DLD1 (cell line): ENCODE measurements at regions not wholly inside any gene's neighbourhood (a gene's known extent, or its start where the extent isn't known, plus 50 kb on each side); places are given as distances from the start of the nearest gene placed in this dataset.
"Not testable (repeated sequence)": the region's sequence is repeated elsewhere in the genome, so short reads cannot be mapped to it uniquely, and the experiment has no call there.

Experiments used
- in situ Hi-C: cut with HindIII; loops from 2 replicates; pipeline ENCODE4 v1.10.0; 2017; ENCODE audit warnings: low sequenced_read_pairs

GRCh38 chr2:38149531-38149930, 73.6 kb upstream of the CYP1B1 start:
- in situ Hi-C loops = no loop called here

- in situ Hi-C loops = no loop called here
These were observed 72.5 kb upstream of the CYP1B1 start for GRCh38 chr2:38148501-38148900.

GRCh38 chr2:38147333-38148121, 71.6 kb upstream of the CYP1B1 start:
- in situ Hi-C loops = no loop called here

DNA sequence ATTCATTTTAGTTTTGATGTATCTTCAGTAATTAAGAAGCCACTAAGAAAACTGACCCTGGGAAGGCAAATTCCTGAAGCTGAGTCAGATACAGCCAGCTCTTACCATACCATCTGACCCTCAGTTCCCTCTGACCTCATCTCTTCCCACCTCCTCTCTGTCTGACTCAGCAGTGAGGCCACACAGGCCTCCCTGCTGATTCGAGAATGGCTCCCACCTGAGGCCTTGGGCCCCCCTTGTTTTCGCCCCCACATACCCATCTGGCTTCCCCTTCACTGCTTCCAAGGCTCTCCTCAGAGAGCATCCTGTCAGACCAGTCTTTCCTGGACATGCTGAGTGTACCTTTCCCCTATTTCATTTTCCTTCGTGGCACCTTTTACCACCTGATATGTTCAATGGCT, 71.0 kb upstream of the CYP1B1 start:
- in situ Hi-C loops = no loop called here

GRCh38 chr2:38146275-38146906, 70.4 kb upstream of the CYP1B1 start:
- in situ Hi-C loops = no loop called here

DNA sequence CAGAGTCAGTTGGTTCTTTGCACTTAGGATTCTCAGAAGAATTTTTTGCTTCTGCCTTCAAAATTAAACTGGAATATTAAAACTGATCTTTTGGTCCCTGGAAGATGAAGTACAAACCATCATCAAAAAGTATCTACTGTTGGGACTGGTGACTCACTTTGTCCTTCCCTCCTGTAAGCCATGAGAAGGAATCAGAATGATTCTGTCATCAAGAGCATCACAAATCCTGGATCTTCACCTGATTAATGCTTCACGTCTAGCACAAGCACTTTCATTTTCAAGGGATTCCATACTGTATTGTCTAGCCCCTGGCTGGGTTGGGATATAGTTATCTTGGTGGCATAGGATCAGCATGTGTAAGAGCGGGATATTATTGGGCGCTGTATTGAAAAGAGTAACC, 69.3 kb upstream of the CYP1B1 start:
- in situ Hi-C loops = no loop called here

- in situ Hi-C loops = no loop called here
These were observed 66.7 kb upstream of the CYP1B1 start for GRCh38 chr2:38142627-38143026.

DNA sequence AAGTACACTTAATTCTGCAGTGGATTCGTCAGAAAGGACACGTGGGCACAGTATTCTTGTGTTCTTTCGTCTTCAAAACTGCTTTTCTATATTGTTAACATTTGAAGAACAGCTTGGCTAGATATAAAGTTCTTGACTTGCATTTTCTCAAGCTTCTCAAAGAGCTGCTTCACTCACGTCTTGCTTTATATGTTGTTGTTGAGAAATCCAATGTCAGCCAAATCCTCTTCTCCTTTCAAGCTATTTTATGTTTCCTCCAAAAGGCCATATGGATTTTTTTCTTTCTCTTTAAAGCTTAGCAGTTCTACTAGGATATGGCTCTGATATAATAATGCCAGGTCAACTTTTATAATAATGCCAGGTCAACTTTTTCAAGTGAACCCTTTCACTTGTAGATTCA, 65.5 kb upstream of the CYP1B1 start:
- in situ Hi-C loops = no loop called here

- in situ Hi-C loops = no loop called here
These were observed 63.0 kb upstream of the CYP1B1 start for GRCh38 chr2:38138996-38139395.

DNA sequence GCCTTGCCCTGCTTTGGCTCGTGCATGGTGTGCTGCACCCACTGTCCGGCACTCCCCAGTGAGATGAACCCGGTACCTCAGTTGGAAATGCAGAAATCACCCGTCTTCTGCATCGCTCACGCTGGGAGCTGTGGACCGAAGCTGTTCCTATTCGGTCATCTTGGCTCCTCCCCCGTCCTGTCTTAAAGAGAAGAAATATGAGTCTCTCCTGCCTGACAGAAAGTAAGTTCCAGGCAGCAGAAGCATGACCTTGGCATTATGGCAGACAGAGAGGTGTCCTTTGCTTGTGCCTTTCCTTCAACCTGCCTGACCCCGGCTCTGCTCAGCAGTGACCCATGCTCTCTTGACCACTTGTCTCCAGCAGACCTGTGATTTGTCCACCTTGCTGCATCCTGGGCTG, 62.5 kb upstream of the CYP1B1 start:
- in situ Hi-C loops = no loop called here

GRCh38 chr2:38137958-38138357, 62.0 kb upstream of the CYP1B1 start:
- in situ Hi-C loops = not testable (repeated sequence)

- in situ Hi-C loops = no loop called here
These were observed 55.7 kb upstream of the CYP1B1 start for GRCh38 chr2:38131676-38132075.

DNA sequence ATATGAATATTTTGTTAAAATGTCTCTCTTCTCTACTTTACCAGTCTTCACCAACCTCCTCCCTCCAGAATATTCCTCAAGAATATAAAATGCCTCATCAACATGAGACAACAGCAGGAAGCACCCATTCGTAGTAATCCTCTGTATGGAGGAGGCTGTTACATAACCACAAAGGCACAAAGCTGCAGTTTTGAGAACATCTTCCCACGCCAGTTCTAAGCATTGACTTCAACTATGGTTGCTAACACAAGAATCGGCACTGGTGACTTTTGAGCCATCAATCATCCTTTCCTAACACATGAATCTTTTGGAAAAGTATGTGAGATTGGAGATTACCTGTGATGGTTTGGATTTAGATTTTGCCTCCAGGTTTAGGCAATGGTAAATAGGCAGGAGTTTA, 54.9 kb upstream of the CYP1B1 start:
- in situ Hi-C loops = no loop called here

DNA sequence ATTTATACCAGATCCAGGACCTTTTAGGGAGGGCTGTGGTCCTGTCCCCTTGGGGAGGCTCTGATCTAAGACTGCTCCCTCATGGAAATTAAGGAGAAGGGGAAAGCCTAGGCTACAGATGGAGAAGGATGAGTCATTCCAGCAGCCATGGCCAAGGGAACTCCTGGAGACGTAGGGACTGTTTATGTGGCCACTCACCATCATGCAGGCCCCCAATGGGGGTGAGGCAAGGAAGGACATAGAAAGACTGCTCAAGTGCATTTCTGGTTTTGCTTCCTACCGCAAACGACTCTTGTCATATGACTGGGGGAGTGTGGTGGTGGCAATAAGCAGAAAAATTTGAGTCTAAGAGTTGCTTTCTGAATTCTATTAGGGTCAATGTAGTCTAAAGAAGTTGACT, 54.0 kb upstream of the CYP1B1 start:
- in situ Hi-C loops = no loop called here

- in situ Hi-C loops = no loop called here
These were observed 53.5 kb upstream of the CYP1B1 start for GRCh38 chr2:38129481-38129880.

- in situ Hi-C loops = no loop called here
These were observed 52.7 kb upstream of the CYP1B1 start for GRCh38 chr2:38128653-38129052.

DNA sequence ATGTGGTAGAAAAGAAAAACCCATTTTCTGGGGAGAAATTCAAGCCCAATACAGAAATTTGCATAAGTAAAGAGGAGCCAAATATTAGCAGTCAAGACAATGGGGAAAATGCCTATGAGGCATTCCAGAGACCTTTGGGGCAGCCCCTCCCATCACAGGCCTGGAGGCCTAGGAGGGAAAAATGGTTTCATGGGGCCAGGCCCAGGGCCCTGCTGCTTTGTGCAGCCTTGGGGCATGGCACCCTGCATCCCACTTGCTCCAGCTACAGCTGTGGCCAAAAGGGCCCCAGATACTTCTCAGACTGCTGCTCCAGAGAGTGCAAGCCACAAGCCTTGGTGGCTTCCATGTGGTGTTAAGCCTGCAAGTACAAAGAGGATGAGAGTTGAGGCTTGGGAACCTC, 51.3 kb upstream of the CYP1B1 start:
- in situ Hi-C loops = no loop called here

DNA sequence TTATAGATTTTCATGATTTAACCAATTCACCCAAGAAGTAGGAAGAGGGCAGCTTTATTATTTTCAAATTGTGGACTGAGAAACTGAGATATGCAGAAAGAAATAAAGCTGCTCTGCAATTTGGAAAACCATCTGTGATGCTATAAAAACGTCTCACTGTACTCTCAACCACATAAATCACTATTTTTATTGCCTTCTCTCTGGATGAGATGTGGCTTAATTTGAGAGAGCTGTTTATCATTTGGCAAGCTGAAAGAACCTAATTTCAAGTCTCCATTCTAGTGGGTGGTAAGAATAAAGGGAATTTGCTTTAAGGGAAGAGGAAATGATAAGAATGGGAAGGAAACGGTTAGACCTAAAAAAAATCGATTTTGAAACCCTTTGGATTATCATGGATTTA, 49.9 kb upstream of the CYP1B1 start:
- in situ Hi-C loops = no loop called here
